H1 (cell line): ENCODE measurements at regions not wholly inside any gene's neighbourhood (a gene's known extent, or its start where the extent isn't known, plus 50 kb on each side); places are given as distances from the start of the nearest gene placed in this dataset.

Source experiments
- CTCF ChIA-PET: fragments of 300-600 bp; sonication (Branson Sonifier 250); formaldehyde crosslinking; loops from one replicate; lab custom pipeline; 2021; ENCODE audit not compliant: partially characterized antibody; lab: Charles Lee
- POLR2A ChIA-PET: fragments of 300-600 bp; sonication (Branson Sonifier 250); formaldehyde crosslinking; loops from one replicate; lab custom pipeline; 2021; ENCODE audit warnings: inconsistent platforms; ENCODE audit not compliant: partially characterized antibody; lab: Charles Lee
- DNase-seq, 2 experiments: peaks; one replicate each; pipeline versions ENCODE4 v3.0.0 to v3.0.0-alpha.2; 2010 to 2022; ENCODE audit warnings: low spot score in 2 of 2, low read depth in 1 of 2, mixed read lengths in 1 of 2
- FAIRE-seq: peaks from 2 replicates; lab custom pipeline; 2011; peaks lifted over from hg19 to GRCh38; lab: Jason Lieb, UNC
- H2AFZ ChIP-seq: 2 replicates; pipeline ENCODE4 v1.8.1; 2012; ENCODE audit warnings: low read length, inconsistent platforms
- H2AK5ac ChIP-seq: 2 replicates; pipeline ENCODE4 v1.6.1; 2013; ENCODE audit warnings: low read depth, low read length
- H2BK120ac ChIP-seq: replicated peaks from 2 replicates; pipeline ENCODE3; 2013; ENCODE audit warnings: low read depth, low read length, inconsistent platforms
- H2BK12ac ChIP-seq: 2 replicates; pipeline ENCODE4 v1.6.1; 2013; ENCODE audit warnings: low read depth, low read length
- H2BK15ac ChIP-seq: 2 replicates; pipeline ENCODE4 v1.6.1; 2013; ENCODE audit warnings: low read length
- H2BK20ac ChIP-seq: 2 replicates; pipeline ENCODE4 v1.6.1; 2013; ENCODE audit warnings: low read length
- H2BK5ac ChIP-seq: 2 replicates; pipeline ENCODE4 v1.6.1; 2013; ENCODE audit warnings: low read depth, low read length
- H3K14ac ChIP-seq: 2 replicates; pipeline ENCODE4 v1.6.1; 2013; ENCODE audit warnings: inconsistent platforms; ENCODE audit not compliant: insufficient read length
- H3K18ac ChIP-seq: 2 replicates; pipeline ENCODE4 v1.6.1; 2013; ENCODE audit warnings: low read length; ENCODE audit errors: extremely low read depth
- H3K23ac ChIP-seq: 2 replicates; pipeline ENCODE4 v1.6.1; 2013; ENCODE audit warnings: inconsistent platforms; ENCODE audit not compliant: insufficient read length
- H3K23me2 ChIP-seq: 2 replicates; pipeline ENCODE4 v1.6.1; 2013; ENCODE audit warnings: low read depth, low read length
- H3K27ac ChIP-seq: 2 replicates; pipeline ENCODE4 v1.6.1; 2011; ENCODE audit warnings: low read depth, low read length, inconsistent platforms
- H3K27me3 ChIP-seq, 4 experiments: replicated peaks in 1 of 4; 1 replicate in 1 of 4; 2 replicates in 3 of 4; pipeline versions ENCODE4 v1.6.1 to v1.8.1; 2011 to 2013; ENCODE audit warnings: low read length in 3 of 4, mild to moderate bottlenecking in 3 of 4, inconsistent platforms in 2 of 4, mixed read lengths in 2 of 4, moderate library complexity in 1 of 4; ENCODE audit not compliant: control insufficient read depth in 3 of 4, insufficient read depth in 3 of 4; ENCODE audit errors: extremely low read depth in 1 of 4
- H3K36me3 ChIP-seq, 4 experiments: 2 replicates each; pipeline versions ENCODE4 v1.6.1 to v1.8.1; 2011 to 2013; ENCODE audit warnings: mild to moderate bottlenecking in 4 of 4, low read length in 3 of 4, moderate library complexity in 2 of 4, control low read depth in 1 of 4, inconsistent platforms in 1 of 4; ENCODE audit not compliant: insufficient read depth in 4 of 4, control insufficient read depth in 2 of 4
- H3K4ac ChIP-seq: replicated peaks from 2 replicates; pipeline ENCODE3; 2013; ENCODE audit warnings: low read length, low read depth, mixed read lengths, inconsistent platforms; ENCODE audit not compliant: insufficient read length
- H3K4me1 ChIP-seq, 4 experiments: replicated peaks in 1 of 4; 1 replicate in 1 of 4; 2 replicates in 3 of 4; pipeline versions ENCODE4 v1.6.1 to v1.8.1; 2011 to 2013; ENCODE audit warnings: low read length in 3 of 4, inconsistent platforms in 2 of 4, mixed read lengths in 1 of 4; ENCODE audit not compliant: insufficient read depth in 4 of 4, control insufficient read depth in 3 of 4
- H3K4me2 ChIP-seq, 2 experiments: 2 replicates each; pipeline versions ENCODE4 v1.6.1 to v1.8.1; 2011 to 2013; ENCODE audit warnings: low read depth in 2 of 2, low read length in 2 of 2, control low read depth in 1 of 2, inconsistent platforms in 1 of 2, mild to moderate bottlenecking in 1 of 2; ENCODE audit not compliant: insufficient read depth in 1 of 2
- H3K4me3 ChIP-seq, 4 experiments: fragments of 200-600, 300-600 bp in 1 of 4; sonication (generic), shearing (Covaris generic), sonication (Bioruptor Twin) in 1 of 4; 2 replicates each; pipeline versions ENCODE4 v1.5.1 to v1.8.1; 2011 to 2016; ENCODE audit warnings: low read length in 4 of 4, low read depth in 3 of 4, control low read depth in 2 of 4, inconsistent platforms in 2 of 4, mild to moderate bottlenecking in 2 of 4, mixed read lengths in 1 of 4, moderate library complexity in 1 of 4; ENCODE audit not compliant: insufficient read depth in 2 of 4; ENCODE audit errors: extremely low read depth in 1 of 4
- H3K56ac ChIP-seq: replicated peaks from 2 replicates; pipeline ENCODE3; 2013; ENCODE audit warnings: low read depth, mild to moderate bottlenecking, mixed read lengths, low read length, inconsistent platforms; ENCODE audit not compliant: insufficient read length
- H3K79me1 ChIP-seq: 2 replicates; pipeline ENCODE4 v1.6.1; 2013; ENCODE audit warnings: low read depth, low read length, control low read depth
- H3K79me2 ChIP-seq, 2 experiments: 2 replicates each; pipeline versions ENCODE4 v1.6.1 to v1.8.1; 2012 to 2013; ENCODE audit warnings: low read length in 2 of 2, mild to moderate bottlenecking in 2 of 2, inconsistent platforms in 1 of 2; ENCODE audit not compliant: insufficient read depth in 2 of 2, control insufficient read depth in 1 of 2
- H3K9ac ChIP-seq, 4 experiments: replicated peaks in 1 of 4; 1 replicate in 1 of 4; 2 replicates in 3 of 4; pipeline versions ENCODE4 v1.6.1 to v1.8.1; 2011 to 2013; ENCODE audit warnings: low read depth in 3 of 4, low read length in 3 of 4, control low read depth in 2 of 4, mild to moderate bottlenecking in 2 of 4, moderate library complexity in 2 of 4, inconsistent platforms in 1 of 4; ENCODE audit errors: extremely low read depth in 1 of 4
- H3K9me3 ChIP-seq, 2 experiments: 2 replicates each; pipeline versions ENCODE4 v1.6.1 to v1.8.1; 2012 to 2013; ENCODE audit warnings: mild to moderate bottlenecking in 2 of 2, moderate library complexity in 2 of 2, control low read depth in 1 of 2, inconsistent platforms in 1 of 2, low read depth in 1 of 2, low read length in 1 of 2, mixed read lengths in 1 of 2; ENCODE audit not compliant: insufficient read depth in 2 of 2
- H4K20me1 ChIP-seq, 2 experiments: replicated peaks in 1 of 2; 2 replicates each; pipeline versions ENCODE3 to v1.8.1; 2011 to 2013; ENCODE audit warnings: inconsistent platforms in 2 of 2, low read length in 2 of 2, mild to moderate bottlenecking in 1 of 2; ENCODE audit not compliant: insufficient read depth in 2 of 2, control insufficient read depth in 1 of 2
- H4K5ac ChIP-seq: 2 replicates; pipeline ENCODE4 v1.6.1; 2013; ENCODE audit warnings: low read length, low read depth, mixed read lengths, inconsistent platforms; ENCODE audit not compliant: insufficient read length
- H4K8ac ChIP-seq: 2 replicates; pipeline ENCODE4 v1.8.0; 2013; ENCODE audit warnings: mild to moderate bottlenecking, moderate library complexity, low read length, inconsistent platforms; ENCODE audit not compliant: insufficient read depth; ENCODE audit errors: extremely low read depth
- H4K91ac ChIP-seq: replicated peaks from 2 replicates; pipeline ENCODE3; 2013; ENCODE audit warnings: low read length, mixed read lengths, inconsistent platforms; ENCODE audit not compliant: insufficient read length
- CREB1 ChIP-seq: IDR thresholded peaks from 2 replicates; pipeline ENCODE4 v1.6.1; 2012; ENCODE audit warnings: inconsistent platforms
- EGR1 ChIP-seq: IDR thresholded peaks from 2 replicates; pipeline ENCODE4 v1.6.1; 2011; ENCODE audit warnings: low read depth, low read length, borderline replicate concordance
- GABPA ChIP-seq: IDR thresholded peaks from 2 replicates; pipeline ENCODE4 v1.6.1; 2011; ENCODE audit warnings: mild to moderate bottlenecking, low read length, moderate library complexity, borderline replicate concordance; ENCODE audit not compliant: insufficient read depth
- GTF2F1 ChIP-seq: IDR thresholded peaks from 2 replicates; pipeline ENCODE4 v1.6.1; 2012; ENCODE audit warnings: low read depth, low read length, improper control_type of control experiment, borderline replicate concordance
- HDAC2 ChIP-seq, 2 experiments: fragments of 300-600 bp in 1 of 2; sonication (generic) in 1 of 2; IDR thresholded peaks; 2 replicates each; pipeline ENCODE4 v1.6.1; 2011 to 2012; ENCODE audit warnings: low read depth in 2 of 2, low read length in 2 of 2, mild to moderate bottlenecking in 2 of 2, moderate library complexity in 2 of 2, borderline replicate concordance in 1 of 2, inconsistent platforms in 1 of 2
- POU5F1 ChIP-seq: IDR thresholded peaks from 2 replicates; pipeline ENCODE4 v1.6.1; 2011; ENCODE audit warnings: low read depth, mild to moderate bottlenecking, low read length, moderate library complexity
- SAP30 ChIP-seq: fragments of 300-600 bp; sonication (generic); IDR thresholded peaks from 2 replicates; pipeline ENCODE4 v1.7.1; 2012; ENCODE audit warnings: low read length, moderate library complexity, mild to moderate bottlenecking, inconsistent platforms; ENCODE audit not compliant: insufficient read depth, insufficient replicate concordance
- TEAD4 ChIP-seq: IDR thresholded peaks from 2 replicates; pipeline ENCODE4 v1.6.1; 2012; ENCODE audit warnings: low read depth, low read length, inconsistent platforms, mixed read lengths
- TF ChIP-seq, protein P1 (sequence below): IDR thresholded peaks from 2 replicates; pipeline ENCODE4 v1.6.1; 2012; ENCODE audit warnings: inconsistent platforms

DNA sequence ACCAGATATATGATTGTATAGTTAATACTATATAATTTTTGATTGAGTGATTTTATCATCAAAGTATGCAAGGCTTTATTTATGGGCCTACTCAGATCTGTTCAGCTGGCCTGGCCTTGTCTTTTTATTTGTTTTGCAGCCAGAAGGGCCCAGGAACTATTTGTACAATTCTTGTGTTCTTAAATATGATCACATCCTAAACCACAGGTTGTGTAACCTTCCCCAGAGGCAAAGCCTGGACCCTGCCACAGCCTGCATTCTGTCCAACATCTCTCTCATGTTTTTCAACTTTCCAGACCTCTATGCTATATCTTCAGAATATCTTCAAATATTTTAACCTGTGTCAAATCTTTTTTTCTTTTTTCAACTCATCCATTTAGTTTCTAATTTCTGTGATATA, 410.4 kb upstream of the MON1B start:
- H3K4me2 ChIP-seq = no peak overlapping the region
- no peak overlapping the region for H3K14ac ChIP-seq
- H3K79me1 ChIP-seq = no peaks in the 10 kb centered on the region
- H3K23me2 ChIP-seq = no peaks in the 10 kb centered on the region
- no peak overlapping the region for H3K9ac ChIP-seq
- no peak overlapping the region for H3K27ac ChIP-seq
- H4K91ac ChIP-seq = no peak overlapping the region
- H3K18ac ChIP-seq = no peak overlapping the region
- CTCF ChIA-PET = no interaction called here
- no peak overlapping the region for H2AFZ ChIP-seq
- H4K8ac ChIP-seq = no peak overlapping the region
- no peak overlapping the region for H2AK5ac ChIP-seq
- H3K79me2 ChIP-seq = no peaks in the 10 kb centered on the region
- H3K4ac ChIP-seq = no peak overlapping the region
- no peaks in the 10 kb centered on the region for H3K4me1 ChIP-seq
- H3K23ac ChIP-seq = no peak overlapping the region
- H2BK12ac ChIP-seq = no peak overlapping the region
- no peak overlapping the region for H3K56ac ChIP-seq
- H4K20me1 ChIP-seq = no peaks in the 10 kb centered on the region
- H2BK5ac ChIP-seq = no peak overlapping the region
- H3K36me3 ChIP-seq = no peaks in the 10 kb centered on the region
- TF ChIP-seq POU5F1 (no peak), SAP30 (no peak), TEAD4 (no peak), GABPA (no peak), HDAC2 (IDR thresholded peaks at IDR 0.05; ENCODE audit: borderline replicate concordance in 1 of 2, low read depth in 2 of 2, low read length in 2 of 2) (no peak), CREB1 (no peak), EGR1 (no peak), GTF2F1 (no peak)
- TF ChIP-seq, protein P1, sequence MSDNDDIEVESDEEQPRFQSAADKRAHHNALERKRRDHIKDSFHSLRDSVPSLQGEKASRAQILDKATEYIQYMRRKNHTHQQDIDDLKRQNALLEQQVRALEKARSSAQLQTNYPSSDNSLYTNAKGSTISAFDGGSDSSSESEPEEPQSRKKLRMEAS = no peak
- TF ChIP-seq, all 59 proteins: peak for 0
- H3K4me3 ChIP-seq = no peak overlapping the region
- H4K5ac ChIP-seq = no peak overlapping the region
- FAIRE-seq (no peak), DNase-seq (no peak)
- H3K9me3 ChIP-seq = no peaks in the 10 kb centered on the region
- no peak overlapping the region for H2BK20ac ChIP-seq
- H2BK120ac ChIP-seq = no peak overlapping the region
- H2BK15ac ChIP-seq = no peak overlapping the region
- H3K27me3 ChIP-seq = no peaks in the 10 kb centered on the region
- POLR2A ChIA-PET = no interaction called here
